ENCODE measurements at regions not wholly inside any gene's neighbourhood (a gene's known extent, or its start where the extent isn't known, plus 50 kb on each side); places are given as distances from the start of the nearest gene placed in this dataset.

DNA sequence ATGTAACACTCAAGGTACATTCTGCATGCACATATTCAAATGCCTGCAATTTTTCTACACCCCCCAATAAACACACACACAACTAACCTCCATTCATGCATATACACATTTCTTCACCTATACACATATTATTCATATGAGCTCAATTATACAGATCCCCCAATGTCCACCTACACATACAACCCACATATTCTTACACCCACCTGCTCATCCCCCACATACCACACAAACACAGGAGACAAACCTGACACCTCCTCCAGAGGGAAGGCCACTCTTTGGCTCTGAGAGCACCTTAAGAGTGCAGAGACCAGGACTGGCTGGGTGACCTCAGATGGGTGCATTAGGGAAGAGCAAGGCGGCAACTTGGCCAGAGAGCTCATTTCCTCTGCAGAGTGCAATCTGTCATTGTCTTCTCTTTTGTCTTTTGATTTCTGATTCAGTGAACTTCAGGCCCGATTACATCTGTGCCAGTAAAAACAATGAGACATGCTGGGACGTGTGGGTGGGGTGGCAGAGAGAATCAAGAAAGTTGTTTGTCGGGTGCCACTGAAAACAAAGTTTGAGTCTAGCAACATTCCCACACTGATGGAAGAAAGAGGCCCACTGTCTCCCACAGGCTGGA is 208.4 kb downstream of the NXPE2 start:
- ChIA-PET POLR2A (no interaction called here), CTCF (no interaction called here)
- ATAC-seq (no peak), DNase-seq (ENCODE audit: low read depth, low spot score) (no peak)
- H3K27ac ChIP-seq (ENCODE audit: low read length), result no peak overlapping the region
- H3K27me3 ChIP-seq (ENCODE audit: control insufficient read depth, insufficient read depth, low read length), result peaks cover 2% of the 10 kb centered on the region; the same call in 1 of the 2 replicates
- no peaks in the 10 kb centered on the region for H3K36me3 ChIP-seq (ENCODE audit: control insufficient read depth, insufficient read depth, low read length)
- no peaks in the 10 kb centered on the region for H3K4me1 ChIP-seq (ENCODE audit: control insufficient read depth, insufficient read depth, low read length)
- in situ Hi-C loops (cut with HindIII; ENCODE audit: low pct_unique_long_range_greater_than_20kb, low sequenced_read_pairs) (no loop called here), intact Hi-C loops (cut with micrococcal nuclease; ENCODE audit: unreplicated experiment) (no loop called here)
- no TSS peak for BruUV-seq (replicated peaks)
- H3K4me3 ChIP-seq (ENCODE audit: low read depth in 2 of 2, low read length in 2 of 2), result no peak overlapping the region
- no peak for TF ChIP-seq POLR2AphosphoS5 (IDR thresholded peaks at IDR 0.05; ENCODE audit: low read depth, low read length)
- TF ChIP-seq, protein P1, sequence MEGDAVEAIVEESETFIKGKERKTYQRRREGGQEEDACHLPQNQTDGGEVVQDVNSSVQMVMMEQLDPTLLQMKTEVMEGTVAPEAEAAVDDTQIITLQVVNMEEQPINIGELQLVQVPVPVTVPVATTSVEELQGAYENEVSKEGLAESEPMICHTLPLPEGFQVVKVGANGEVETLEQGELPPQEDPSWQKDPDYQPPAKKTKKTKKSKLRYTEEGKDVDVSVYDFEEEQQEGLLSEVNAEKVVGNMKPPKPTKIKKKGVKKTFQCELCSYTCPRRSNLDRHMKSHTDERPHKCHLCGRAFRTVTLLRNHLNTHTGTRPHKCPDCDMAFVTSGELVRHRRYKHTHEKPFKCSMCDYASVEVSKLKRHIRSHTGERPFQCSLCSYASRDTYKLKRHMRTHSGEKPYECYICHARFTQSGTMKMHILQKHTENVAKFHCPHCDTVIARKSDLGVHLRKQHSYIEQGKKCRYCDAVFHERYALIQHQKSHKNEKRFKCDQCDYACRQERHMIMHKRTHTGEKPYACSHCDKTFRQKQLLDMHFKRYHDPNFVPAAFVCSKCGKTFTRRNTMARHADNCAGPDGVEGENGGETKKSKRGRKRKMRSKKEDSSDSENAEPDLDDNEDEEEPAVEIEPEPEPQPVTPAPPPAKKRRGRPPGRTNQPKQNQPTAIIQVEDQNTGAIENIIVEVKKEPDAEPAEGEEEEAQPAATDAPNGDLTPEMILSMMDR (IDR thresholded peaks at IDR 0.05), result no peak
- H3K9me3 ChIP-seq (ENCODE audit: control insufficient read depth, insufficient read depth, low read depth, low read length), result no peaks in the 10 kb centered on the region

DNA sequence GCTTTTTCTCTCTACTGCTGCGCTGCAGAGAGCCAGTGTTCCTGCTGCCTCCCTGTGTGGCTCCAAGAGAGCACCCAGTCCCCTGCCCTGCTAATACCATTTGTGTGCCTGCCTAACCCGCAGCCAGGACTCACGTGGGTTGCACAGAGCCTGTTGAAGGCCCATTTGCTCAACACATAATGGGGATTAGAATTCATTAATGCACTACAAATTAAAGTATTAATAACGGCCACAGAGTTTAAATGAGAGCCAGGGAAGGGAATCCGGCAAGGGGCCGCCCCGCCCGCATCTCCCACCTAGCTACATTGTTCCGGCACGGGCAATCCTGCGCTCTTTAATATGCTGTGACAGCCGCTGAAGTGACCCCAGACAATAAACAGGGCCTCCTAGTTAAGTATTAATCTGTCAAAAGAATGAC is 211.3 kb downstream of the NXPE2 start:
- in situ Hi-C loops (cut with HindIII; ENCODE audit: low pct_unique_long_range_greater_than_20kb, low sequenced_read_pairs), result no loop called here
- Histone ChIP-seq H3K36me3 (ENCODE audit: control insufficient read depth, insufficient read depth, low read length) (no peaks in the 10 kb centered on the region), H3K27ac (ENCODE audit: low read length) (no peak overlapping the region), H3K4me1 (ENCODE audit: control insufficient read depth, insufficient read depth, low read length) (no peaks in the 10 kb centered on the region), H3K27me3 (ENCODE audit: control insufficient read depth, insufficient read depth, low read length) (no peaks in the 10 kb centered on the region), H3K9me3 (ENCODE audit: control insufficient read depth, insufficient read depth, low read depth, low read length) (no peaks in the 10 kb centered on the region), H3K4me3 (ENCODE audit: low read depth in 2 of 2, low read length in 2 of 2) (no peak overlapping the region)
- ChIA-PET POLR2A (no interaction called here), CTCF (no interaction called here)
- intact Hi-C loops (cut with micrococcal nuclease; ENCODE audit: unreplicated experiment), result no loop called here
- ATAC-seq, result no peak
- no peak for DNase-seq (ENCODE audit: low read depth, low spot score)
- TF ChIP-seq POLR2AphosphoS5 (IDR thresholded peaks at IDR 0.05; ENCODE audit: low read depth, low read length) (no peak), TCF7L2 (IDR thresholded peaks at IDR 0.05; ENCODE audit: low read depth, low read length) (no peak), SIN3A (IDR thresholded peaks at IDR 0.05; ENCODE audit: borderline replicate concordance, insufficient read depth, low read depth, low read length) (no peak)
- TF ChIP-seq, protein P2, sequence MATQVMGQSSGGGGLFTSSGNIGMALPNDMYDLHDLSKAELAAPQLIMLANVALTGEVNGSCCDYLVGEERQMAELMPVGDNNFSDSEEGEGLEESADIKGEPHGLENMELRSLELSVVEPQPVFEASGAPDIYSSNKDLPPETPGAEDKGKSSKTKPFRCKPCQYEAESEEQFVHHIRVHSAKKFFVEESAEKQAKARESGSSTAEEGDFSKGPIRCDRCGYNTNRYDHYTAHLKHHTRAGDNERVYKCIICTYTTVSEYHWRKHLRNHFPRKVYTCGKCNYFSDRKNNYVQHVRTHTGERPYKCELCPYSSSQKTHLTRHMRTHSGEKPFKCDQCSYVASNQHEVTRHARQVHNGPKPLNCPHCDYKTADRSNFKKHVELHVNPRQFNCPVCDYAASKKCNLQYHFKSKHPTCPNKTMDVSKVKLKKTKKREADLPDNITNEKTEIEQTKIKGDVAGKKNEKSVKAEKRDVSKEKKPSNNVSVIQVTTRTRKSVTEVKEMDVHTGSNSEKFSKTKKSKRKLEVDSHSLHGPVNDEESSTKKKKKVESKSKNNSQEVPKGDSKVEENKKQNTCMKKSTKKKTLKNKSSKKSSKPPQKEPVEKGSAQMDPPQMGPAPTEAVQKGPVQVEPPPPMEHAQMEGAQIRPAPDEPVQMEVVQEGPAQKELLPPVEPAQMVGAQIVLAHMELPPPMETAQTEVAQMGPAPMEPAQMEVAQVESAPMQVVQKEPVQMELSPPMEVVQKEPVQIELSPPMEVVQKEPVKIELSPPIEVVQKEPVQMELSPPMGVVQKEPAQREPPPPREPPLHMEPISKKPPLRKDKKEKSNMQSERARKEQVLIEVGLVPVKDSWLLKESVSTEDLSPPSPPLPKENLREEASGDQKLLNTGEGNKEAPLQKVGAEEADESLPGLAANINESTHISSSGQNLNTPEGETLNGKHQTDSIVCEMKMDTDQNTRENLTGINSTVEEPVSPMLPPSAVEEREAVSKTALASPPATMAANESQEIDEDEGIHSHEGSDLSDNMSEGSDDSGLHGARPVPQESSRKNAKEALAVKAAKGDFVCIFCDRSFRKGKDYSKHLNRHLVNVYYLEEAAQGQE (IDR thresholded peaks at IDR 0.05; ENCODE audit: insufficient read depth in 1 of 2, low read depth in 2 of 2, low read length in 1 of 2), result no peak
- TF ChIP-seq, protein P1 (IDR thresholded peaks at IDR 0.05), result no peak
- BruUV-seq (replicated peaks), result no TSS peak

Measured in Panc1 (cell line).